SK-N-SH (cell line): ENCODE measurements at regions not wholly inside any gene's neighbourhood (a gene's known extent, or its start where the extent isn't known, plus 50 kb on each side); places are given as distances from the start of the nearest gene placed in this dataset.

Source experiments
- CTCF ChIA-PET: fragments of 300-600, 350-600 bp; formaldehyde crosslinking; extraction: SDS; loops from one replicate; lab custom pipeline; 2021; lab: Yijun Ruan, JAX
- POLR2A ChIA-PET: fragments of 350-600 bp; sonication (Branson Sonifier 250); formaldehyde crosslinking; extraction: SDS; loops from one replicate; lab custom pipeline; 2020; ENCODE audit warnings: antibody characterized with exemption, inconsistent platforms; lab: Yijun Ruan, JAX
- DNase-seq: peaks from one replicate; pipeline ENCODE4 v3.0.0; 2012
- H2AFZ ChIP-seq: fragments of 200-600 bp; sonication (generic); 2 replicates; pipeline ENCODE4 v1.8.1; 2016; ENCODE audit warnings: antibody characterized with exemption, mild to moderate bottlenecking, low read depth
- H3F3A ChIP-seq: fragments of 200-600 bp; sonication (generic); replicated peaks from 2 replicates; pipeline ENCODE3; 2016; ENCODE audit warnings: antibody characterized with exemption, mild to moderate bottlenecking; ENCODE audit not compliant: insufficient read depth
- H3K27ac ChIP-seq, 2 experiments: fragments of 200-500 bp in 1 of 2; fragments of 200-600 bp in 1 of 2; sonication (Bioruptor generic) in 1 of 2; sonication (generic), shearing (Covaris generic) in 1 of 2; 2 replicates each; pipeline versions ENCODE4 v1.5.1 to v1.6.1; 2014 to 2016; ENCODE audit warnings: low read depth in 2 of 2, inconsistent platforms in 1 of 2, low read length in 1 of 2, mild to moderate bottlenecking in 1 of 2, mixed read lengths in 1 of 2
- H3K27me3 ChIP-seq: fragments of 200-600 bp; sonication (generic), shearing (Covaris generic); 2 replicates; pipeline ENCODE4 v1.6.1; 2016; ENCODE audit warnings: mixed run types; ENCODE audit not compliant: insufficient read depth
- H3K36me3 ChIP-seq, 2 experiments: fragments of 200-500 bp in 1 of 2; fragments of 200-600 bp in 1 of 2; sonication (Bioruptor generic) in 1 of 2; sonication (generic) in 1 of 2; replicated peaks in 1 of 2; 2 replicates each; pipeline versions ENCODE3 to v1.5.1; 2014 to 2016; ENCODE audit warnings: low read length in 1 of 2, mild to moderate bottlenecking in 1 of 2; ENCODE audit not compliant: insufficient read depth in 2 of 2, control insufficient read depth in 1 of 2
- H3K4me1 ChIP-seq, 2 experiments: fragments of 200-500 bp in 1 of 2; fragments of 200-600 bp in 1 of 2; sonication (Bioruptor generic) in 1 of 2; sonication (generic), shearing (Covaris generic) in 1 of 2; 2 replicates each; pipeline versions ENCODE4 v1.5.1 to v1.6.1; 2014 to 2016; ENCODE audit warnings: low read depth in 1 of 2, low read length in 1 of 2, mixed run types in 1 of 2; ENCODE audit not compliant: insufficient read depth in 2 of 2, control insufficient read depth in 1 of 2
- H3K4me2 ChIP-seq: fragments of 200-600 bp; sonication (generic), shearing (Covaris generic); 2 replicates; pipeline ENCODE4 v1.6.1; 2017; ENCODE audit warnings: mixed run types
- H3K4me3 ChIP-seq, 2 experiments: fragments of 200-500 bp in 1 of 2; fragments of 200-600 bp in 1 of 2; sonication (Bioruptor generic) in 1 of 2; sonication (generic), shearing (Covaris generic) in 1 of 2; 2 replicates each; pipeline versions ENCODE4 v1.5.1 to v1.8.1; 2014 to 2016; ENCODE audit warnings: low read depth in 2 of 2, inconsistent platforms in 1 of 2, low read length in 1 of 2, mild to moderate bottlenecking in 1 of 2, mixed read lengths in 1 of 2, moderate library complexity in 1 of 2
- H3K79me2 ChIP-seq: fragments of 200-600 bp; sonication (generic); 2 replicates; pipeline ENCODE4 v1.8.1; 2017; ENCODE audit warnings: mild to moderate bottlenecking; ENCODE audit not compliant: insufficient read depth
- H3K9ac ChIP-seq: fragments of 200-600 bp; sonication (generic); 2 replicates; pipeline ENCODE4 v1.6.1; 2017; ENCODE audit warnings: mixed run types
- H3K9me2 ChIP-seq: fragments of 200-600 bp; sonication (generic); 2 replicates; pipeline ENCODE4 v1.6.1; 2017; ENCODE audit warnings: mixed run types
- H3K9me3 ChIP-seq: fragments of 200-600 bp; sonication (generic); 2 replicates; pipeline ENCODE4 v1.6.1; 2017; ENCODE audit warnings: mixed run types, mild to moderate bottlenecking, moderate library complexity
- H4K20me1 ChIP-seq: fragments of 200-600 bp; sonication (generic); 2 replicates; pipeline ENCODE4 v1.6.1; 2017; ENCODE audit warnings: mild to moderate bottlenecking, mixed run types; ENCODE audit not compliant: insufficient read depth
- CHD2 ChIP-seq: fragments of 150-350 bp; IDR thresholded peaks from 2 replicates; pipeline ENCODE4 v1.6.1; 2018; ENCODE audit warnings: low read length; ENCODE audit not compliant: partially characterized antibody
- JUND ChIP-seq: IDR thresholded peaks from 2 replicates; pipeline ENCODE4 v1.4.0; 2012
- PBX3 ChIP-seq: IDR thresholded peaks from 2 replicates; pipeline ENCODE4; 2012
- POLR2AphosphoS5 ChIP-seq: IDR thresholded peaks from 2 replicates; pipeline ENCODE4 v1.6.1; 2012; ENCODE audit warnings: low read depth, low read length
- RCOR1 ChIP-seq: fragments of 150-350 bp; IDR thresholded peaks from 2 replicates; pipeline ENCODE4 v1.6.1; 2017; ENCODE audit warnings: antibody characterized with exemption, low read length
- RFX5 ChIP-seq: IDR thresholded peaks from 2 replicates; pipeline ENCODE4 v1.6.1; 2012; ENCODE audit warnings: mild to moderate bottlenecking, improper control_type of control experiment, low read length
- YY1 ChIP-seq: IDR thresholded peaks from 2 replicates; pipeline ENCODE4 v1.4.0; 2012; ENCODE audit warnings: low read depth, mild to moderate bottlenecking
- WGBS: methylation state at CpG from one replicate; pipeline ENCODE4 v1.1.6; 2017; ENCODE audit warnings: low lambda C conversion rate; 5-methylcytosine and 5-hydroxymethylcytosine counted together
- TF ChIP-seq, protein P1 (sequence below): fragments of 150-350 bp; IDR thresholded peaks from 2 replicates; pipeline ENCODE4 v1.6.1; 2016; ENCODE audit warnings: mild to moderate bottlenecking, low read depth, low read length
- TF ChIP-seq, protein P2 (sequence below): IDR thresholded peaks from 2 replicates; pipeline ENCODE4 v1.4.0; 2012; ENCODE audit warnings: low read depth, borderline replicate concordance
- TF ChIP-seq, protein P3 (sequence below): fragments of 150-350 bp; IDR thresholded peaks from 2 replicates; pipeline ENCODE4 v1.6.1; 2017; ENCODE audit warnings: antibody characterized with exemption, low read length, low read depth, borderline replicate concordance

GRCh38 chr1:193413376-193413775 lies 227.0 kb upstream of the B3GALT2 start:
- H4K20me1 ChIP-seq: no peaks in the 10 kb centered on the region
- no peaks in the 10 kb centered on the region for H3K9me2 ChIP-seq
- H3K4me3 ChIP-seq: no peak overlapping the region
- POLR2A ChIA-PET: no interaction called here
- no peaks in the 10 kb centered on the region for H3K36me3 ChIP-seq
- H3K27me3 ChIP-seq: no peaks in the 10 kb centered on the region
- no peak for DNase-seq
- peaks cover 7% of the 10 kb centered on the region for H3F3A ChIP-seq
- peaks cover 4 to 7% of the 10 kb centered on the region in 2 experiments; a peak in 3 of 4 replicates for H3K4me1 ChIP-seq
- no peaks in the 10 kb centered on the region for H3K79me2 ChIP-seq
- TF ChIP-seq CHD2: no peak
- no peak for TF ChIP-seq JUND
- no peak for TF ChIP-seq YY1
- TF ChIP-seq RFX5: no peak
- TF ChIP-seq, protein P1, sequence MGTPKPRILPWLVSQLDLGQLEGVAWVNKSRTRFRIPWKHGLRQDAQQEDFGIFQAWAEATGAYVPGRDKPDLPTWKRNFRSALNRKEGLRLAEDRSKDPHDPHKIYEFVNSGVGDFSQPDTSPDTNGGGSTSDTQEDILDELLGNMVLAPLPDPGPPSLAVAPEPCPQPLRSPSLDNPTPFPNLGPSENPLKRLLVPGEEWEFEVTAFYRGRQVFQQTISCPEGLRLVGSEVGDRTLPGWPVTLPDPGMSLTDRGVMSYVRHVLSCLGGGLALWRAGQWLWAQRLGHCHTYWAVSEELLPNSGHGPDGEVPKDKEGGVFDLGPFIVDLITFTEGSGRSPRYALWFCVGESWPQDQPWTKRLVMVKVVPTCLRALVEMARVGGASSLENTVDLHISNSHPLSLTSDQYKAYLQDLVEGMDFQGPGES: no peak
- TF ChIP-seq, all 33 proteins: peak for 0
- Histone ChIP-seq H3K9me3 (no peaks in the 10 kb centered on the region), H2AFZ (no peak overlapping the region), H3K4me2 (no peak overlapping the region), H3K27ac (no peak overlapping the region), H3K9ac (no peak overlapping the region)
- 99% methylated on average over 3 of the region's 3 CpGs for WGBS
- CTCF ChIA-PET: no interaction called here

- Histone ChIP-seq H3K9me2 (no peaks in the 10 kb centered on the region), H3K27ac (no peak overlapping the region), H4K20me1 (no peaks in the 10 kb centered on the region), H3F3A (peaks cover 8% of the 10 kb centered on the region), H3K9ac (no peak overlapping the region), H3K4me2 (no peak overlapping the region), H3K4me1 (peaks cover 4 to 7% of the 10 kb centered on the region in 2 experiments; a peak in 3 of 4 replicates), H3K36me3 (no peaks in the 10 kb centered on the region), H3K27me3 (no peaks in the 10 kb centered on the region), H2AFZ (no peak overlapping the region), H3K9me3 (no peaks in the 10 kb centered on the region), H3K79me2 (no peaks in the 10 kb centered on the region), H3K4me3 (no peak overlapping the region)
- DNase-seq: no peak
- CTCF ChIA-PET: no interaction called here
- 78% methylated on average over 1 of the region's 1 CpG for WGBS
- TF ChIP-seq, protein P2, sequence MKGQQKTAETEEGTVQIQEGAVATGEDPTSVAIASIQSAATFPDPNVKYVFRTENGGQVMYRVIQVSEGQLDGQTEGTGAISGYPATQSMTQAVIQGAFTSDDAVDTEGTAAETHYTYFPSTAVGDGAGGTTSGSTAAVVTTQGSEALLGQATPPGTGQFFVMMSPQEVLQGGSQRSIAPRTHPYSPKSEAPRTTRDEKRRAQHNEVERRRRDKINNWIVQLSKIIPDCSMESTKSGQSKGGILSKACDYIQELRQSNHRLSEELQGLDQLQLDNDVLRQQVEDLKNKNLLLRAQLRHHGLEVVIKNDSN: no peak
- TF ChIP-seq, protein P3, sequence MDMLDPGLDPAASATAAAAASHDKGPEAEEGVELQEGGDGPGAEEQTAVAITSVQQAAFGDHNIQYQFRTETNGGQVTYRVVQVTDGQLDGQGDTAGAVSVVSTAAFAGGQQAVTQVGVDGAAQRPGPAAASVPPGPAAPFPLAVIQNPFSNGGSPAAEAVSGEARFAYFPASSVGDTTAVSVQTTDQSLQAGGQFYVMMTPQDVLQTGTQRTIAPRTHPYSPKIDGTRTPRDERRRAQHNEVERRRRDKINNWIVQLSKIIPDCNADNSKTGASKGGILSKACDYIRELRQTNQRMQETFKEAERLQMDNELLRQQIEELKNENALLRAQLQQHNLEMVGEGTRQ: no peak
- TF ChIP-seq POLR2AphosphoS5 (no peak), YY1 (no peak), RCOR1 (no peak), PBX3 (no peak), RFX5 (no peak)
- POLR2A ChIA-PET: no interaction called here
Observed at GRCh38 chr1:193412748-193413147, 226.3 kb upstream of the B3GALT2 start.
